IMR-90 (cell line): ENCODE measurements at regions not wholly inside any gene's neighbourhood (a gene's known extent, or its start where the extent isn't known, plus 50 kb on each side); places are given as distances from the start of the nearest gene placed in this dataset.

ENCODE experiments used
- ATAC-seq: fragments of 200-7000 bp; cut with Tn5 transposase; 2 replicates; pipeline ENCODE4 v1.9.1; 2020; ENCODE audit warnings: low read depth, mild to moderate bottlenecking, moderate library complexity
- BruUV-seq: library from RNA; stranded (reverse); fragments of 400-500 nt; replicated peaks from 2 replicates; lab custom pipeline; 2021; lab: Mats Ljungman, UMichigan
- CTCF ChIA-PET: fragments of 300-600 bp; formaldehyde crosslinking; extraction: SDS; loops from one replicate; lab custom pipeline; 2021; ENCODE audit warnings: antibody characterized with exemption; lab: Yijun Ruan, JAX
- POLR2A ChIA-PET: fragments of 300-600 bp; sonication (Branson Sonifier 250); formaldehyde crosslinking; loops from one replicate; lab custom pipeline; 2022; ENCODE audit warnings: antibody characterized with exemption; ENCODE audit not compliant: unreplicated experiment; lab: Charles Lee
- DNase-seq: peaks from one replicate; pipeline ENCODE4 v3.0.0; 2013
- H2AFZ ChIP-seq: replicated peaks from 2 replicates; pipeline ENCODE3; 2013; ENCODE audit warnings: low read length, mild to moderate bottlenecking; ENCODE audit not compliant: poor library complexity
- H2AK5ac ChIP-seq: 2 replicates; pipeline ENCODE4 v1.6.1; 2013; ENCODE audit warnings: low read depth, low read length, inconsistent platforms
- H2AK9ac ChIP-seq: replicated peaks from 2 replicates; pipeline ENCODE3; 2013; ENCODE audit warnings: mild to moderate bottlenecking, low read depth, low read length, moderate library complexity; ENCODE audit not compliant: poor library complexity
- H2BK120ac ChIP-seq: 2 replicates; pipeline ENCODE4 v1.6.1; 2013; ENCODE audit warnings: low read depth, low read length, inconsistent platforms
- H2BK15ac ChIP-seq: 3 replicates; pipeline ENCODE4 v1.6.1; 2013; ENCODE audit warnings: low read depth, low read length, inconsistent platforms
- H2BK20ac ChIP-seq: 2 replicates; pipeline ENCODE4 v1.6.1; 2013; ENCODE audit warnings: low read depth, mild to moderate bottlenecking, inconsistent platforms, low read length, moderate library complexity
- H2BK5ac ChIP-seq: 2 replicates; pipeline ENCODE4 v1.6.1; 2013; ENCODE audit warnings: mild to moderate bottlenecking, low read depth, low read length, inconsistent platforms; ENCODE audit not compliant: poor library complexity, severe bottlenecking
- H3K14ac ChIP-seq: replicated peaks from 2 replicates; pipeline ENCODE4 v1.6.1; 2013; ENCODE audit warnings: low read depth, low read length, inconsistent platforms
- H3K18ac ChIP-seq: 2 replicates; pipeline ENCODE4 v1.6.1; 2013; ENCODE audit warnings: low read depth, low read length, control low read depth
- H3K23ac ChIP-seq: 2 replicates; pipeline ENCODE4 v1.6.1; 2013; ENCODE audit warnings: low read depth, low read length, inconsistent platforms
- H3K27ac ChIP-seq: 2 replicates; pipeline ENCODE4 v1.5.1; 2013; ENCODE audit warnings: mild to moderate bottlenecking, control low read depth, low read length; ENCODE audit not compliant: insufficient read depth
- H3K27me3 ChIP-seq: 2 replicates; pipeline ENCODE4 v1.6.1; 2013; ENCODE audit warnings: low read length; ENCODE audit not compliant: control insufficient read depth, insufficient read depth
- H3K36me3 ChIP-seq: 2 replicates; pipeline ENCODE4 v1.6.1; 2013; ENCODE audit warnings: low read length, mixed read lengths; ENCODE audit not compliant: control insufficient read depth, insufficient read depth
- H3K4ac ChIP-seq: 2 replicates; pipeline ENCODE4 v1.6.1; 2013; ENCODE audit warnings: low read depth, low read length, inconsistent platforms
- H3K4me1 ChIP-seq: 2 replicates; pipeline ENCODE4 v1.6.1; 2013; ENCODE audit warnings: low read length, mixed read lengths; ENCODE audit not compliant: control insufficient read depth, insufficient read depth
- H3K4me2 ChIP-seq: 2 replicates; pipeline ENCODE4 v1.6.1; 2013; ENCODE audit warnings: low read depth, mild to moderate bottlenecking, control low read depth, low read length, moderate library complexity
- H3K4me3 ChIP-seq: 2 replicates; pipeline ENCODE4 v1.5.1; 2013; ENCODE audit warnings: low read depth, mild to moderate bottlenecking, control low read depth, low read length, moderate library complexity; ENCODE audit not compliant: insufficient read depth
- H3K56ac ChIP-seq: 2 replicates; pipeline ENCODE4 v1.6.1; 2013; ENCODE audit warnings: low read length, inconsistent platforms; ENCODE audit not compliant: insufficient read depth; ENCODE audit errors: extremely low read depth
- H3K79me1 ChIP-seq, 2 experiments: 2 replicates each; pipeline ENCODE4 v1.6.1; 2013; ENCODE audit warnings: low read length in 2 of 2, inconsistent platforms in 1 of 2, low read depth in 1 of 2
- H3K9ac ChIP-seq: 2 replicates; pipeline ENCODE4 v1.6.1; 2013; ENCODE audit warnings: low read depth, low read length, control low read depth
- H3K9me1 ChIP-seq: 2 replicates; pipeline ENCODE4 v1.6.1; 2013; ENCODE audit warnings: low read length, inconsistent platforms; ENCODE audit not compliant: insufficient read depth
- H3K9me3 ChIP-seq: 2 replicates; pipeline ENCODE4 v1.6.1; 2013; ENCODE audit warnings: low read length; ENCODE audit not compliant: control insufficient read depth, insufficient read depth
- H4K20me1 ChIP-seq: 2 replicates; pipeline ENCODE4 v1.6.1; 2013; ENCODE audit warnings: low read length, inconsistent platforms; ENCODE audit not compliant: insufficient read depth
- H4K5ac ChIP-seq: 2 replicates; pipeline ENCODE4 v1.6.1; 2013; ENCODE audit warnings: mild to moderate bottlenecking, low read depth, low read length, control low read depth
- H4K8ac ChIP-seq, 2 experiments: 2 replicates each; pipeline ENCODE4 v1.6.1; 2013; ENCODE audit warnings: low read depth in 2 of 2, low read length in 2 of 2, control low read depth in 1 of 2, inconsistent platforms in 1 of 2
- H4K91ac ChIP-seq: 2 replicates; pipeline ENCODE4 v1.6.1; 2013; ENCODE audit warnings: low read depth, low read length, inconsistent platforms; ENCODE audit not compliant: insufficient read depth
- BHLHE40 ChIP-seq: fragments of 150-350 bp; IDR thresholded peaks from 2 replicates; pipeline ENCODE4 v1.6.1; 2016; ENCODE audit warnings: mild to moderate bottlenecking, low read depth, low read length
- CEBPB ChIP-seq: IDR thresholded peaks from 2 replicates; pipeline ENCODE4 v1.6.1; 2012; ENCODE audit warnings: low read depth, low read length, improper control_type of control experiment
- CHD1 ChIP-seq: IDR thresholded peaks from 2 replicates; pipeline ENCODE4 v1.6.1; 2012; ENCODE audit warnings: low read depth, low read length, improper control_type of control experiment
- FOS ChIP-seq: fragments of 150-350 bp; IDR thresholded peaks from 2 replicates; pipeline ENCODE4 v1.6.1; 2016; ENCODE audit warnings: low read depth, low read length
- MAFK ChIP-seq: IDR thresholded peaks from 2 replicates; pipeline ENCODE4 v1.6.1; 2012; ENCODE audit warnings: low read depth, low read length, improper control_type of control experiment
- MAZ ChIP-seq: IDR thresholded peaks from 2 replicates; pipeline ENCODE4 v1.6.1; 2012; ENCODE audit warnings: low read depth, mild to moderate bottlenecking, low read length, improper control_type of control experiment, moderate library complexity, borderline replicate concordance
- MXI1 ChIP-seq: IDR thresholded peaks from 2 replicates; pipeline ENCODE4 v1.6.1; 2012; ENCODE audit warnings: low read depth, mild to moderate bottlenecking, low read length, moderate library complexity, borderline replicate concordance
- NFE2L2 ChIP-seq: fragments of 150-350 bp; IDR thresholded peaks from 2 replicates; pipeline ENCODE4 v1.6.1; 2016; ENCODE audit warnings: low read depth, mild to moderate bottlenecking, low read length
- POLR2A ChIP-seq: IDR thresholded peaks from 2 replicates; pipeline ENCODE4 v1.6.1; 2012; ENCODE audit warnings: mild to moderate bottlenecking, low read depth, low read length
- RAD21 ChIP-seq: IDR thresholded peaks from 2 replicates; pipeline ENCODE4 v1.6.1; 2012; ENCODE audit warnings: low read length, improper control_type of control experiment
- RCOR1 ChIP-seq: IDR thresholded peaks from 2 replicates; pipeline ENCODE4 v1.6.1; 2012; ENCODE audit warnings: mild to moderate bottlenecking, low read length, improper control_type of control experiment; ENCODE audit not compliant: insufficient replicate concordance
- RFX5 ChIP-seq: IDR thresholded peaks from 2 replicates; pipeline ENCODE4 v1.8.0; 2012; ENCODE audit warnings: low read depth, mild to moderate bottlenecking, low read length, moderate library complexity
- SMC3 ChIP-seq: fragments of 150-350 bp; IDR thresholded peaks from 2 replicates; pipeline ENCODE4 v1.6.1; 2016; ENCODE audit warnings: low read depth, mild to moderate bottlenecking, antibody characterized with exemption, low read length, moderate library complexity
- WGBS, 2 experiments: methylation state at CpG; one replicate each; pipeline versions ENCODE4 v1.1.5 to v1.1.7; 2013; ENCODE audit warnings: missing lambda C conversion rate in 2 of 2; ENCODE audit not compliant: insufficient read length in 1 of 2; ENCODE audit errors: extremely low coverage in 2 of 2; 5-methylcytosine and 5-hydroxymethylcytosine counted together
- dilution Hi-C: fragments of 300-500 bp; cut with HindIII; formaldehyde crosslinking; loops from one replicate; pipeline ENCODE4 v1.14.3; 2018; ENCODE audit warnings: low sequenced_read_pairs; ENCODE audit not compliant: unreplicated experiment
- in situ Hi-C: fragments of 300-500 bp; cut with MboI; formaldehyde crosslinking; loops from 3 replicates; pipeline ENCODE4 v1.14.3; 2019; ENCODE audit warnings: low sequenced_read_pairs, inconsistent platforms, mixed read lengths
- intact Hi-C: fragments of 100-400 bp; cut with micrococcal nuclease; formaldehyde crosslinking; loops from 2 replicates; pipeline ENCODE4 v1.10.0; 2022
- TF ChIP-seq, protein P1 (sequence below): fragments of 150-350 bp; IDR thresholded peaks from 2 replicates; pipeline ENCODE4 v1.6.1; 2016; ENCODE audit warnings: low read depth, mild to moderate bottlenecking, low read length, moderate library complexity, borderline replicate concordance
- TF ChIP-seq, protein P2 (sequence below): fragments of 150-350 bp; IDR thresholded peaks from 2 replicates; pipeline ENCODE4 v1.6.1; 2017; ENCODE audit warnings: mild to moderate bottlenecking, antibody characterized with exemption, low read length, low read depth
- TF ChIP-seq, protein P3 (sequence below): conservative IDR thresholded peaks from 2 replicates; pipeline ENCODE4 v1.5.1; 2012; ENCODE audit warnings: mild to moderate bottlenecking, low read depth, low read length, improper control_type of control experiment

DNA sequence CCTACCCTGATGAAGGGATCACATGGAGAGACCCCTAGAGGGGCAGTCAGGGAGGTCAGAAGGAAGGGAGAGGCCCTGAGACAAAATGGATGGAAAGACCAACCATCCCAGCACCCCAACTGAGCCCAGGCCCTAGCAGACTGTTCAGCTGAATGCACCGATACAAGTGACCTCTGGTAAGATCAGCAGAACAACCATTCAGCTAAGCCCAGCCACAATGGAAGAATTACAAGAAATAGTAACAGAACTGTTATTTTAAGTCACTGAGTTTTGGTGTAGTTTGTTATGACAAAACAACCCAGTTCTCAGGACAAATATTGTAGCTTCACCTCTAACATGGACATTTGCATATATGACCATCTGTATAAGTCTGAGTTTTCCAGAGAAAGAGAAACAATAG, 210.4 kb upstream of the SVIL start:
- no peak overlapping the region for H4K8ac ChIP-seq
- H3K27me3 ChIP-seq = 0 out of 2 replicates have a peak, but pooled peaks cover 2% of the 10 kb centered on the region
- intact Hi-C loops = no loop called here
- in situ Hi-C loops = no loop called here
- H3K56ac ChIP-seq = no peak overlapping the region
- H3K14ac ChIP-seq = no peak overlapping the region
- no peak overlapping the region for H2BK15ac ChIP-seq
- CTCF ChIA-PET = no interaction called here
- BruUV-seq = no TSS peak
- H3K23ac ChIP-seq = no peak overlapping the region
- no peaks in the 10 kb centered on the region for H3K79me1 ChIP-seq
- no peak overlapping the region for H2BK5ac ChIP-seq
- DNase-seq (no peak), ATAC-seq (no peak)
- H3K18ac ChIP-seq = no peak overlapping the region
- peaks cover 1% of the 10 kb centered on the region; the same call in 1 of the 2 replicates for H3K4me1 ChIP-seq
- no peak overlapping the region for H2AFZ ChIP-seq
- H2AK9ac ChIP-seq = no peak overlapping the region
- dilution Hi-C loops = no loop called here
- H3K4ac ChIP-seq = no peak overlapping the region
- TF ChIP-seq FOS (no peak), CHD1 (no peak), MAFK (no peak), MXI1 (no peak), RFX5 (no peak), RCOR1 (no peak), SMC3 (no peak), RAD21 (no peak), CEBPB (no peak), POLR2A (no peak), NFE2L2 (no peak), MAZ (no peak), BHLHE40 (no peak)
- TF ChIP-seq, protein P1, sequence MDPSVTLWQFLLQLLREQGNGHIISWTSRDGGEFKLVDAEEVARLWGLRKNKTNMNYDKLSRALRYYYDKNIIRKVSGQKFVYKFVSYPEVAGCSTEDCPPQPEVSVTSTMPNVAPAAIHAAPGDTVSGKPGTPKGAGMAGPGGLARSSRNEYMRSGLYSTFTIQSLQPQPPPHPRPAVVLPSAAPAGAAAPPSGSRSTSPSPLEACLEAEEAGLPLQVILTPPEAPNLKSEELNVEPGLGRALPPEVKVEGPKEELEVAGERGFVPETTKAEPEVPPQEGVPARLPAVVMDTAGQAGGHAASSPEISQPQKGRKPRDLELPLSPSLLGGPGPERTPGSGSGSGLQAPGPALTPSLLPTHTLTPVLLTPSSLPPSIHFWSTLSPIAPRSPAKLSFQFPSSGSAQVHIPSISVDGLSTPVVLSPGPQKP = no peak
- TF ChIP-seq, protein P2, sequence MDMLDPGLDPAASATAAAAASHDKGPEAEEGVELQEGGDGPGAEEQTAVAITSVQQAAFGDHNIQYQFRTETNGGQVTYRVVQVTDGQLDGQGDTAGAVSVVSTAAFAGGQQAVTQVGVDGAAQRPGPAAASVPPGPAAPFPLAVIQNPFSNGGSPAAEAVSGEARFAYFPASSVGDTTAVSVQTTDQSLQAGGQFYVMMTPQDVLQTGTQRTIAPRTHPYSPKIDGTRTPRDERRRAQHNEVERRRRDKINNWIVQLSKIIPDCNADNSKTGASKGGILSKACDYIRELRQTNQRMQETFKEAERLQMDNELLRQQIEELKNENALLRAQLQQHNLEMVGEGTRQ = no peak
- TF ChIP-seq, protein P3, sequence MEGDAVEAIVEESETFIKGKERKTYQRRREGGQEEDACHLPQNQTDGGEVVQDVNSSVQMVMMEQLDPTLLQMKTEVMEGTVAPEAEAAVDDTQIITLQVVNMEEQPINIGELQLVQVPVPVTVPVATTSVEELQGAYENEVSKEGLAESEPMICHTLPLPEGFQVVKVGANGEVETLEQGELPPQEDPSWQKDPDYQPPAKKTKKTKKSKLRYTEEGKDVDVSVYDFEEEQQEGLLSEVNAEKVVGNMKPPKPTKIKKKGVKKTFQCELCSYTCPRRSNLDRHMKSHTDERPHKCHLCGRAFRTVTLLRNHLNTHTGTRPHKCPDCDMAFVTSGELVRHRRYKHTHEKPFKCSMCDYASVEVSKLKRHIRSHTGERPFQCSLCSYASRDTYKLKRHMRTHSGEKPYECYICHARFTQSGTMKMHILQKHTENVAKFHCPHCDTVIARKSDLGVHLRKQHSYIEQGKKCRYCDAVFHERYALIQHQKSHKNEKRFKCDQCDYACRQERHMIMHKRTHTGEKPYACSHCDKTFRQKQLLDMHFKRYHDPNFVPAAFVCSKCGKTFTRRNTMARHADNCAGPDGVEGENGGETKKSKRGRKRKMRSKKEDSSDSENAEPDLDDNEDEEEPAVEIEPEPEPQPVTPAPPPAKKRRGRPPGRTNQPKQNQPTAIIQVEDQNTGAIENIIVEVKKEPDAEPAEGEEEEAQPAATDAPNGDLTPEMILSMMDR = no peak
- H3K27ac ChIP-seq = no peak overlapping the region
- H3K36me3 ChIP-seq = no peaks in the 10 kb centered on the region
- no peak overlapping the region for H3K4me2 ChIP-seq
- H4K91ac ChIP-seq = no peak overlapping the region
- POLR2A ChIA-PET = no interaction called here
- H2BK20ac ChIP-seq = no peak overlapping the region
- no CpG with 5 or more reads among the region's 1 CpG for WGBS, 2 experiments
- H3K9me1 ChIP-seq = 0 out of 2 replicates have a peak, but pooled peaks cover 4% of the 10 kb centered on the region
- no peak overlapping the region for H3K9ac ChIP-seq
- H2AK5ac ChIP-seq = no peak overlapping the region
- no peak overlapping the region for H4K5ac ChIP-seq
- H3K9me3 ChIP-seq = peaks cover 2% of the 10 kb centered on the region
- H2BK120ac ChIP-seq = no peak overlapping the region
- no peaks in the 10 kb centered on the region for H4K20me1 ChIP-seq
- no peak overlapping the region for H3K4me3 ChIP-seq
